ENCODE measurements at regions not wholly inside any gene's neighbourhood (a gene's known extent, or its start where the extent isn't known, plus 50 kb on each side); places are given as distances from the start of the nearest gene placed in this dataset.
"Not testable (repeated sequence)": the region's sequence is repeated elsewhere in the genome, so short reads cannot be mapped to it uniquely, and the experiment has no call there.

GRCh38 chr1:65657609-65658008 lies 135.1 kb upstream of the PDE4B start:
- not testable (repeated sequence) for TF ChIP-seq CTCF, POLR2A (IDR thresholded peaks at IDR 0.05)

Measured in right lobe of liver (tissue), 4 donors.